ENCODE measurements at regions not wholly inside any gene's neighbourhood (a gene's known extent, or its start where the extent isn't known, plus 50 kb on each side); places are given as distances from the start of the nearest gene placed in this dataset.

DNA sequence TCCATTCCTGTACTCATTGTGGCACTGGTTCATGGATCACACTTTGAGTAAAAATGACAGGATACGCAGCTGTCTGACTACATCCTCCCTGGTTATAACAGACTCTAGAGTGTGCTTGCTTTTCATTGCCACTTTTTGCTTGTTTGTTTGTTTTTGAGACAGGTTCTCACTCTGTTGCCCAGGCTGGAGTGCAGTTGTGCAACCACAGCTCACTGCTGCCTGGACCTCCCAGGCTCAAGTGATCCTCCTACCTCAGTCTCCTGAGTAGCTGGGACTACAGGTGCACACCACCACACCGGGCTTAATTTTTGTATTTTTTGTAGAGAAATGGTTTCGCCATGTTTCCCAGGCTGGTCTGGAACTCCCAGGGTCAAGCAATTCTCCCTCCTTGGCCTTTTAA lies 89.3 kb upstream of the ROBO2 start:
- DNase-seq = no peak

DNA sequence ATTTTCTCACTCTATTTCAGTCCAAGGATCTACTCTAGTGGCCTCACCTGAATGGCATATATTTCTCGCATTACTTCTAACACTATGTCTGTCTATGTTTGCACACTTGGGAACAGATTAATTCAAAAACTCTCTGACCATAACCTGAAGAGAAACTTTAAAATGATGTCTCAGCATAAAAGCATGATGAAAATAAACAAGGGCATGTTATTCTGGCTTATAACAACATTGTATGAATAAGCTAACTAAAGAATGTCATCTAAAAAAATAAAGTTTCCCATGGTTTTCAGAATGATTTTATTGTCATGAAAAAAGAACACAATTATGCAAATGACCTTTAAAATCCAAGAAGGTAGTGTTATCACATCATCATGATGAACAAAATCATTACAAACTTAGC lies 85.5 kb upstream of the ROBO2 start:
- no peak for DNase-seq

- no peak for DNase-seq
These were observed 81.6 kb upstream of the ROBO2 start for GRCh38 chr3:76958274-76958673.

DNA sequence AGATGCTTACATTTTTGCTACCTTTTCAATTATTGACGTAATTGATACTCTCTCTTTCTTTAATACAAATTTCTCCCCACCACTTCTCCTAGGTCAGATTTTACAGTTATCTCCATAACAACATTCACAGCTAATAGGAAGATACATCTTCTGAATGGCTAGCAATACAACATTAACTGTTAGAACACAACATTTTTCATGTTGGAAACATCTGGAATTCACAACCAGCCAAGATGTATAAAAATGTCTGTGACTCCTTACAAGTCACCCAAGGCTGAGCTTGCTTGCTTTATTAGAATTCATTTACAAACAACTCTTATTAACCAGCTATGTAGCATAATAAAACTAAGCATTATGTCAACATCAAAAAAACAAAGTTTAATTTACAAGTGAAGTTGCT lies 81.0 kb upstream of the ROBO2 start:
- DNase-seq = no peak

GRCh38 chr3:76961284-76961683 lies 78.6 kb upstream of the ROBO2 start:
- DNase-seq = no peak

- DNase-seq = no peak
These were observed 74.7 kb upstream of the ROBO2 start for GRCh38 chr3:76965122-76965725.

- no peak for DNase-seq
These were observed 70.4 kb upstream of the ROBO2 start for GRCh38 chr3:76969471-76969870.

- no peak for DNase-seq
These were observed 69.8 kb upstream of the ROBO2 start for GRCh38 chr3:76969996-76970615.

DNA sequence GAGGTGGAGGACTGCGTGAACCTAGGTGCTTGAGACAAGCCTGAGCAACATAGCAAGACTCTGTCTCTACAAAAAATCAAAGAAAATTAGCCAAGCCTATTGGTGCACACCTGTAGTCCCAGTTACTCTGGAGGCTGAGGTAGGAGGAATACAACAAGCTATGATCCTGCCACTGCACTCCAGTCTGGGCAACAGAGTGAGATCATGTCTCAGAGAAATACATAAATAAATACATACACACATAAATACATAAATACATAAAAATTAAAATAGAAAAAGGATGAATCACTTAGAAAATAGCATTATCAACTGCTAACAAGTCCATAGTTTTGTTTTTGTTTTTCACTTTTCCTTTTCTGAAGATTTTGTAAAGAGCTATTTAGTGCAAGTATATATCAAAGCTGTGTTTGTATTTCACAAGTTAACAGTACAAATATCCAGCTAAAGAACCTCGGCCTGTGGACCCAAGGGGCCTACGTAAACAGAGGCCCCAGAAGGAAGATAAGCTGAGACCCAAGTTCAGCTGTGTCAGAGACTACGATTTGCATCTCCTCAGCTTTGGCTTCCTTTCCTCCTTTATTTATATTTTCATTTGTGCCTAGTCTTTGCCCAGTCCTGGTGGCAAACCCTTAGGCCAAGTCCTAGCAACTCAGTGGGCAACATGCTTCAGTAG lies 67.1 kb upstream of the ROBO2 start:
- DNase-seq = no peak

DNA sequence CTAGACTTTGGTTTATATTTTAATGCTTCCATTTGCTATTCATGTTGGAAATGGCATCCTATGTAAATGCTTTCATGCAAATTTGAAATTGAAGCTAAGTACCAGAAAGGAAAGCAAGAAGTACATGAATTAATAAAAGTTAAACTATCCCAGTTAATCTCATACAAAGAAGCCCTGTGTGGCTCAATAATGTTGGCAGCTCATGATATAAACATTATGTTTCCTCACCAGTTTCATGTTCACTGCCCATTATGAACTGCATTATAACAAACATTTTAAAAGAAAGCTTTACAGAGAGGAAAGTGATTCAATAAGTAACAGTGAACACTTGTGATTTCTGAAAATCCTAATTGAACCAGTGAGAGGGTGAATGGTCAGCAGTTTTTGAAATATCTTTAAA lies 62.9 kb upstream of the ROBO2 start:
- DNase-seq = no peak

GRCh38 chr3:76985645-76986044 lies 54.3 kb upstream of the ROBO2 start:
- DNase-seq = no peak

- peak in 1 of 56 donors; percentile 12 for DNase-seq
These were observed 52.9 kb upstream of the ROBO2 start for GRCh38 chr3:76986876-76987474.
